ENCODE measurements at regions not wholly inside any gene's neighbourhood (a gene's known extent, or its start where the extent isn't known, plus 50 kb on each side); places are given as distances from the start of the nearest gene placed in this dataset.

- FAIRE-seq (no peak), DNase-seq (ENCODE audit: low read depth) (no peak)
- Mint-ChIP-seq H3K27ac (ENCODE audit: unreplicated experiment) (peak overlapping the region; percentile 98), H3K36me3 (ENCODE audit: low read depth, unreplicated experiment) (peaks cover 2% of the 10 kb centered on the region), H3K4me3 (ENCODE audit: unreplicated experiment) (no peak overlapping the region), H3K4me1 (ENCODE audit: low read depth, unreplicated experiment) (peaks cover 69% of the 10 kb centered on the region), H3K27me3 (ENCODE audit: low read depth, unreplicated experiment) (no peaks in the 10 kb centered on the region), H3K9me3 (ENCODE audit: unreplicated experiment) (peaks cover 4% of the 10 kb centered on the region)
- Histone ChIP-seq H3K36me3 (ENCODE audit: insufficient read depth, low read length) (no peaks in the 10 kb centered on the region), H3K79me2 (ENCODE audit: insufficient read depth, low read length) (no peaks in the 10 kb centered on the region), H4K20me1 (ENCODE audit: insufficient read depth, low read length) (no peaks in the 10 kb centered on the region), H3K4me2 (ENCODE audit: low read length) (no peak overlapping the region), H3K9ac (ENCODE audit: low read length) (peak overlapping the region; percentile 20), H2AFZ (ENCODE audit: low read depth, low read length) (peak overlapping the region; percentile 37), H3K9me3 (ENCODE audit: insufficient read depth, low read depth, low read length) (no peaks in the 10 kb centered on the region), H3K27ac (ENCODE audit: low read depth, low read length) (peak overlapping the region; percentile 49), H3K27me3 (ENCODE audit: insufficient read depth, low read length) (no peaks in the 10 kb centered on the region), H3K4me1 (ENCODE audit: insufficient read depth, low read length) (peaks cover 48% of the 10 kb centered on the region), H3K4me3 (ENCODE audit: insufficient read depth, low read depth, low read length) (no peak overlapping the region)
- TF ChIP-seq EZH2 (IDR thresholded peaks at IDR 0.05; ENCODE audit: insufficient read depth, low read length) (no peak), CTCF (IDR thresholded peaks at IDR 0.05; ENCODE audit: insufficient read depth, low read depth, low read length) (no peak)
These were observed 60.8 kb upstream of the RNF152 start for GRCh38 chr18:61953641-61954040.

GRCh38 chr18:61953161-61953560, 60.4 kb upstream of the RNF152 start:
- H3K27ac Mint-ChIP-seq (ENCODE audit: unreplicated experiment), result peak overlapping the region; percentile 98
- no peaks in the 10 kb centered on the region for H3K79me2 ChIP-seq (ENCODE audit: insufficient read depth, low read length)
- no peaks in the 10 kb centered on the region for H3K27me3 Mint-ChIP-seq (ENCODE audit: low read depth, unreplicated experiment)
- FAIRE-seq (no peak), DNase-seq (ENCODE audit: low read depth) (no peak)
- no peaks in the 10 kb centered on the region for H3K36me3 ChIP-seq (ENCODE audit: insufficient read depth, low read length)
- H3K4me2 ChIP-seq (ENCODE audit: low read length), result peak overlapping the region; percentile 21
- H3K27ac ChIP-seq (ENCODE audit: low read depth, low read length), result peak overlapping the region; percentile 49
- no peaks in the 10 kb centered on the region for H3K9me3 ChIP-seq (ENCODE audit: insufficient read depth, low read depth, low read length)
- peaks cover 51% of the 10 kb centered on the region for H3K4me1 ChIP-seq (ENCODE audit: insufficient read depth, low read length)
- peaks cover 2% of the 10 kb centered on the region for H3K9me3 Mint-ChIP-seq (ENCODE audit: unreplicated experiment)
- H3K9ac ChIP-seq (ENCODE audit: low read length), result peak overlapping the region; percentile 20
- H3K4me3 Mint-ChIP-seq (ENCODE audit: unreplicated experiment), result no peak overlapping the region
- no peaks in the 10 kb centered on the region for H4K20me1 ChIP-seq (ENCODE audit: insufficient read depth, low read length)
- TF ChIP-seq EZH2 (IDR thresholded peaks at IDR 0.05; ENCODE audit: insufficient read depth, low read length), result no peak
- no peak for TF ChIP-seq CTCF (IDR thresholded peaks at IDR 0.05; ENCODE audit: insufficient read depth, low read depth, low read length)
- peaks cover 2% of the 10 kb centered on the region for H3K36me3 Mint-ChIP-seq (ENCODE audit: low read depth, unreplicated experiment)
- H3K27me3 ChIP-seq (ENCODE audit: insufficient read depth, low read length), result no peaks in the 10 kb centered on the region
- no peak overlapping the region for H3K4me3 ChIP-seq (ENCODE audit: insufficient read depth, low read depth, low read length)
- peaks cover 69% of the 10 kb centered on the region for H3K4me1 Mint-ChIP-seq (ENCODE audit: low read depth, unreplicated experiment)
- peak overlapping the region; percentile 37 for H2AFZ ChIP-seq (ENCODE audit: low read depth, low read length)

DNA sequence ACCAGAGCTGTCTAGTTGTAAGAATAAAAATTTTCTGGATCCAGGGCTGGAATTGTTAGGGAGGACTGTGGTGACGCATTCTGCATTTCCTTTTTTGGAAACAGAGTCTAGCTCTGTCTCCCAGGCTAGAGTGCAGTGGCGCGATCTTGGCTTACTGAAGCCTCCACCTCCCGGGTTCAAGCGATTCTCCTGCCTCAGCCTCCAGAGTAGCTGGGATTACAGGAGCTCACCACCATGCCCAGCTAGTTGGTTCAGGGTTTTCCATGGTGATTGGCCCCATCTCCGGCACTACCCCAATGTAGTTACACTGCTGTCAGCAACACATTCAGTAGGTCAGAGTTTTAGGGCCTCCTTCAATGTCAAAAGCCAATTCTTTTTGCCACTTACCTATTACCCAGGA, 58.6 kb upstream of the RNF152 start:
- Mint-ChIP-seq H3K27me3 (ENCODE audit: low read depth, unreplicated experiment) (no peaks in the 10 kb centered on the region), H3K9me3 (ENCODE audit: unreplicated experiment) (no peaks in the 10 kb centered on the region), H3K4me3 (ENCODE audit: unreplicated experiment) (no peak overlapping the region), H3K4me1 (ENCODE audit: low read depth, unreplicated experiment) (peaks cover 81% of the 10 kb centered on the region), H3K36me3 (ENCODE audit: low read depth, unreplicated experiment) (no peaks in the 10 kb centered on the region), H3K27ac (ENCODE audit: unreplicated experiment) (peak overlapping the region; percentile 98)
- Histone ChIP-seq H3K36me3 (ENCODE audit: insufficient read depth, low read length) (no peaks in the 10 kb centered on the region), H3K4me2 (ENCODE audit: low read length) (peak overlapping the region; percentile 71), H3K4me3 (ENCODE audit: insufficient read depth, low read depth, low read length) (no peak overlapping the region), H3K27me3 (ENCODE audit: insufficient read depth, low read length) (no peaks in the 10 kb centered on the region), H2AFZ (ENCODE audit: low read depth, low read length) (no peak overlapping the region), H3K79me2 (ENCODE audit: insufficient read depth, low read length) (no peaks in the 10 kb centered on the region), H3K9me3 (ENCODE audit: insufficient read depth, low read depth, low read length) (no peaks in the 10 kb centered on the region), H3K27ac (ENCODE audit: low read depth, low read length) (peak overlapping the region; percentile 84), H3K9ac (ENCODE audit: low read length) (peak overlapping the region; percentile 62), H3K4me1 (ENCODE audit: insufficient read depth, low read length) (peaks cover 50% of the 10 kb centered on the region), H4K20me1 (ENCODE audit: insufficient read depth, low read length) (no peaks in the 10 kb centered on the region)
- TF ChIP-seq EZH2 (IDR thresholded peaks at IDR 0.05; ENCODE audit: insufficient read depth, low read length) (no peak), CTCF (IDR thresholded peaks at IDR 0.05; ENCODE audit: insufficient read depth, low read depth, low read length) (no peak)
- DNase-seq (ENCODE audit: low read depth) (no peak), FAIRE-seq (no peak)

All from astrocyte (in vitro differentiated cells and primary cell).